Karpas-422 (cell line): ENCODE measurements at regions not wholly inside any gene's neighbourhood (a gene's known extent, or its start where the extent isn't known, plus 50 kb on each side); places are given as distances from the start of the nearest gene placed in this dataset.

Experiments
- DNase-seq: peaks from one replicate; pipeline ENCODE4 v3.0.0-alpha.2; 2015
- H2AFZ ChIP-seq: fragments of 200-600 bp; sonication (generic); 2 replicates; pipeline ENCODE4 v1.6.1; 2014; ENCODE audit warnings: antibody characterized with exemption, low read length, mixed read lengths
- H3K27ac ChIP-seq: fragments of 200-600 bp; sonication (generic); 2 replicates; pipeline ENCODE4 v1.5.1; 2014; ENCODE audit warnings: mild to moderate bottlenecking, low read length, moderate library complexity
- H3K27me3 ChIP-seq: fragments of 200-600 bp; sonication (generic); 2 replicates; pipeline ENCODE4 v1.6.1; 2014; ENCODE audit warnings: low read length, mixed read lengths
- H3K36me3 ChIP-seq: fragments of 200-600 bp; sonication (generic); 2 replicates; pipeline ENCODE4 v1.6.1; 2014; ENCODE audit warnings: low read length, mixed read lengths; ENCODE audit not compliant: insufficient read depth
- H3K4me1 ChIP-seq: fragments of 200-600 bp; sonication (generic); 2 replicates; pipeline ENCODE4 v1.6.1; 2014; ENCODE audit warnings: mild to moderate bottlenecking, low read length, mixed read lengths
- H3K4me2 ChIP-seq: fragments of 200-600 bp; sonication (generic); 2 replicates; pipeline ENCODE4 v1.6.1; 2014; ENCODE audit warnings: low read length, low read depth, mild to moderate bottlenecking; ENCODE audit not compliant: poor library complexity, severe bottlenecking
- H3K4me3 ChIP-seq: fragments of 200-600 bp; sonication (generic); 2 replicates; pipeline ENCODE4 v1.5.1; 2014; ENCODE audit warnings: mild to moderate bottlenecking, antibody characterized with exemption, low read length, mixed read lengths
- H3K79me2 ChIP-seq: fragments of 200-600 bp; sonication (generic); 2 replicates; pipeline ENCODE4 v1.6.1; 2014; ENCODE audit warnings: mild to moderate bottlenecking, low read length, mixed read lengths
- H3K9ac ChIP-seq: fragments of 200-600 bp; sonication (generic); 2 replicates; pipeline ENCODE4 v1.6.0; 2014; ENCODE audit warnings: low read length
- H3K9me2 ChIP-seq: fragments of 200-600 bp; sonication (generic), shearing (Covaris generic); replicated peaks from 2 replicates; pipeline ENCODE4 v1.6.0; 2014; ENCODE audit warnings: mild to moderate bottlenecking, low read length, moderate library complexity; ENCODE audit not compliant: insufficient read depth
- H3K9me3 ChIP-seq: fragments of 300-700, 200-600 bp; sonication (generic); 2 replicates; pipeline ENCODE4 v1.6.1; 2014; ENCODE audit warnings: low read length, mixed read lengths
- H4K20me1 ChIP-seq: fragments of 200-600 bp; sonication (generic); 2 replicates; pipeline ENCODE4 v1.6.1; 2014; ENCODE audit warnings: mild to moderate bottlenecking, antibody characterized with exemption, low read length, low read depth; ENCODE audit not compliant: insufficient read depth

DNA sequence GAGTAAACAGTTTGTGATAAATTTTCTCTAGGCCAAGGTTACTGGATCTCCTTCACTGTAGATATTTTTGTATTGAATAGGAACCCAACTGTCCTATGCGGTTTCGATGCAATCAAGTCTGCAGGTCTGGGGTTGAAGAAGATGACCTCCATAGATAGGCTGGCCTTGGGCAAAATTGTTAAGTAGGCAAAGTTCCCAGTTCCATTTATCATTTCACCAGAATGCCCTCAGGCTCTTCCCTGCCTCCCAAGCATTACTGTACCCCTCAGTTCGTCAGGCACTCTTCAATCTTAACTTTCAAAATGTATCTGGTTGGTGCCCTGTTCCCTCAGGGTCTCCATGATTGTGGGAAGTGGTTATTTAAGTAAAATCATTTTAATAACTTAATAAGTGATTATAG is 1802.9 kb upstream of the WWC1 start:
- Histone ChIP-seq H3K4me3 (no peak overlapping the region), H3K9ac (no peak overlapping the region), H3K79me2 (no peaks in the 10 kb centered on the region), H3K4me2 (no peak overlapping the region), H3K27me3 (no peaks in the 10 kb centered on the region), H3K27ac (no peak overlapping the region), H3K9me3 (peaks cover 20% of the 10 kb centered on the region), H3K9me2 (no peaks in the 10 kb centered on the region), H3K4me1 (no peaks in the 10 kb centered on the region), H3K36me3 (no peaks in the 10 kb centered on the region), H4K20me1 (no peaks in the 10 kb centered on the region), H2AFZ (no peak overlapping the region)
- no peak for DNase-seq

DNA sequence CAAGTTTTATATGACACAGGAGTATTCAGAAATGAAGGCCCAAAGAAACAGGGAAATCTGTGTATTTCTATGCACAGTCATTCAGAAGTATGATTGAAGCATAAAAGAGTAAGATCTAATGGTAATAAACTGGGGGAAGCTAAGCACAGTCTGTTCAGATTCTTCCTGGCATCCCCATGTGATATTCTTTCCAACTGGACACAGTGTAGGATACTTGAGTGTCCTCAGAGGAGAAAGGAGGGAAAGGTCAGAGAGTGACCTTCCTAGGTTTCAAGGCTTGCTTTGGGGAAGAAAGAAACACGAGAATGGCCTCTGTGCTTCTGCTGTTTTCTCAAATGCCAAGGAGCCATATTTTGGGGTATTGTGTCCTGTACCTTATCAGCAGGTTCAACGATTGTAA is 1798.4 kb upstream of the WWC1 start:
- no peaks in the 10 kb centered on the region for H3K79me2 ChIP-seq
- no peak overlapping the region for H3K4me3 ChIP-seq
- H3K4me1 ChIP-seq, result no peaks in the 10 kb centered on the region
- no peak overlapping the region for H3K9ac ChIP-seq
- no peaks in the 10 kb centered on the region for H3K27me3 ChIP-seq
- H2AFZ ChIP-seq, result no peak overlapping the region
- H3K9me2 ChIP-seq, result no peaks in the 10 kb centered on the region
- no peak overlapping the region for H3K27ac ChIP-seq
- H4K20me1 ChIP-seq, result no peaks in the 10 kb centered on the region
- H3K36me3 ChIP-seq, result no peaks in the 10 kb centered on the region
- no peak overlapping the region for H3K4me2 ChIP-seq
- H3K9me3 ChIP-seq, result peaks cover 24% of the 10 kb centered on the region
- DNase-seq, result no peak

GRCh38 chr5:166493612-166494011 is 1797.8 kb upstream of the WWC1 start:
- no peak overlapping the region for H3K27ac ChIP-seq
- H2AFZ ChIP-seq, result no peak overlapping the region
- DNase-seq, result no peak
- no peaks in the 10 kb centered on the region for H3K36me3 ChIP-seq
- no peak overlapping the region for H3K4me3 ChIP-seq
- no peaks in the 10 kb centered on the region for H4K20me1 ChIP-seq
- no peaks in the 10 kb centered on the region for H3K4me1 ChIP-seq
- no peak overlapping the region for H3K9ac ChIP-seq
- H3K79me2 ChIP-seq, result no peaks in the 10 kb centered on the region
- no peak overlapping the region for H3K4me2 ChIP-seq
- peaks cover 24% of the 10 kb centered on the region for H3K9me3 ChIP-seq
- no peaks in the 10 kb centered on the region for H3K9me2 ChIP-seq
- no peaks in the 10 kb centered on the region for H3K27me3 ChIP-seq

GRCh38 chr5:166497496-166498104 is 1793.8 kb upstream of the WWC1 start:
- Histone ChIP-seq H3K27me3 (no peaks in the 10 kb centered on the region), H3K9ac (no peak overlapping the region), H2AFZ (no peak overlapping the region), H3K36me3 (no peaks in the 10 kb centered on the region), H3K9me2 (no peaks in the 10 kb centered on the region), H4K20me1 (no peaks in the 10 kb centered on the region), H3K4me3 (no peak overlapping the region), H3K4me1 (no peaks in the 10 kb centered on the region), H3K9me3 (peaks cover 28% of the 10 kb centered on the region), H3K4me2 (no peak overlapping the region), H3K27ac (no peak overlapping the region), H3K79me2 (no peaks in the 10 kb centered on the region)
- no peak for DNase-seq

DNA sequence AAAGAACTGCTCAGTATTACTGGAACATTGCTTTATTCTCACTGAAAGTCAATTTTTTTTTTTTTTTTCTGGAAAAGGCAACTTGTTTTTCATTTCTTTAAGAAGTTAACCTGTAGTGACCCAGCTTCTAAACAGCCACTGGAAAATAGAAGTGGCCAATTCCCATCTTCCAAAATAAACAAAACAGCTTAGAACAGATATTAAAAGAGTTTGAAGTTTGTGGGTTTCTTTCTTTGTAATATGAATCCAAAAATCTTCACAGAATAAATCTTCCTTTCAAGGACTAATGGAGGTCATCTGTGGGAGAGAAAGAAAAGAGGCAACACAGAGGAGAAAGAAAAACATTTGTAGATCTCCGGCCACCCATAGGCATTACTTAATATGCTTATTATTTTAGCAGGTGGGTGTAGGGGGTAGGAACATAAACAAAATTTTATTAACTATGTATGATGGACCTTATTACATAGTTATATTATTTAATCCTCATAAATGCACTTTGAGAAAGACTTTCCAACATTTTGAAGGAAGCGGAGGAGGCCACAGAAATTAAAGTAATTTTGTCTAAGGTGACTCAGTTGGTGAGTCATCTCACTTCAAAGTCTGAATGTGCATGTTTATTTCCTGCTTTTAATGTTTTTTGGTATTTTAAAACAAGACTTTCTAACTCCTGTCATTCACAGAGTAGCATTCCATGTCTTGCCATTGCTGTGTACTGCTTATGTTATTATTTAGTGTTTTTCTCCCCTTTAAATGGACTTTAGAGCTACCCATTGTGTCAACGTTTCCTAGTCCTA is 1791.8 kb upstream of the WWC1 start:
- no peak for DNase-seq
- no peak overlapping the region for H3K4me3 ChIP-seq
- no peaks in the 10 kb centered on the region for H4K20me1 ChIP-seq
- no peaks in the 10 kb centered on the region for H3K27me3 ChIP-seq
- no peak overlapping the region for H3K9ac ChIP-seq
- H3K27ac ChIP-seq, result no peak overlapping the region
- H3K4me1 ChIP-seq, result no peaks in the 10 kb centered on the region
- H3K9me3 ChIP-seq, result peaks cover 35% of the 10 kb centered on the region
- H3K36me3 ChIP-seq, result no peaks in the 10 kb centered on the region
- no peak overlapping the region for H2AFZ ChIP-seq
- H3K9me2 ChIP-seq, result no peaks in the 10 kb centered on the region
- H3K4me2 ChIP-seq, result no peak overlapping the region
- H3K79me2 ChIP-seq, result no peaks in the 10 kb centered on the region

DNA sequence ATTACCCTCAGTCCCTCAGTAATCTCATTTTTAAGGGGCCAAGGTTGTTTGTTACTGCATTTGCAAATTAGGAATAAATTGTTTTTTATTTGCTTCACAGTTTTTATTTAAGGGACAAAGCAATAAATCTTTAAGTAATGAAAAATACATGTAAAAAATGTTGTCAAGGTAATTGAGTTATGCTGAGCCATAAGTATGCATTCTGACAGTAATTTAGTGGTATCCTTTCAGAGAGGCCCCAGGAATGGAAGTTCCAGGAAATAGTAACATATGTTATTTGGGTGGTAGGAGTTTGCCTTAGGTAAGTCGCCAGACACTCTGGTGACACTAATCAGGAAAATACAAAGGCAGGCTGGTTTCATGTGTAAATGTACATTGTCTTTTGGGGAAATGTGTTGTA is 1787.9 kb upstream of the WWC1 start:
- Histone ChIP-seq H3K79me2 (no peaks in the 10 kb centered on the region), H3K9me3 (peaks cover 29% of the 10 kb centered on the region), H3K36me3 (no peaks in the 10 kb centered on the region), H3K4me3 (no peak overlapping the region), H3K4me2 (no peak overlapping the region), H4K20me1 (no peaks in the 10 kb centered on the region), H3K27ac (no peak overlapping the region), H2AFZ (no peak overlapping the region), H3K27me3 (no peaks in the 10 kb centered on the region), H3K4me1 (no peaks in the 10 kb centered on the region), H3K9ac (no peak overlapping the region), H3K9me2 (no peaks in the 10 kb centered on the region)
- no peak for DNase-seq

GRCh38 chr5:166505067-166505466 is 1786.4 kb upstream of the WWC1 start:
- Histone ChIP-seq H3K4me3 (no peak overlapping the region), H2AFZ (no peak overlapping the region), H3K79me2 (no peaks in the 10 kb centered on the region), H3K27ac (no peak overlapping the region), H4K20me1 (no peaks in the 10 kb centered on the region), H3K9ac (no peak overlapping the region), H3K4me1 (no peaks in the 10 kb centered on the region), H3K9me2 (no peaks in the 10 kb centered on the region), H3K27me3 (no peaks in the 10 kb centered on the region), H3K36me3 (no peaks in the 10 kb centered on the region), H3K9me3 (peaks cover 30% of the 10 kb centered on the region), H3K4me2 (no peak overlapping the region)
- no peak for DNase-seq

- Histone ChIP-seq H3K9me3 (peaks cover 27% of the 10 kb centered on the region), H3K36me3 (no peaks in the 10 kb centered on the region), H3K4me3 (no peak overlapping the region), H3K27me3 (no peaks in the 10 kb centered on the region), H3K27ac (no peak overlapping the region), H3K79me2 (no peaks in the 10 kb centered on the region), H2AFZ (no peak overlapping the region), H3K4me2 (no peak overlapping the region), H3K9ac (no peak overlapping the region), H4K20me1 (no peaks in the 10 kb centered on the region), H3K4me1 (no peaks in the 10 kb centered on the region), H3K9me2 (no peaks in the 10 kb centered on the region)
- DNase-seq, result no peak
These were observed 1785.9 kb upstream of the WWC1 start for GRCh38 chr5:166505544-166505943.
